ENCODE measurements at regions not wholly inside any gene's neighbourhood (a gene's known extent, or its start where the extent isn't known, plus 50 kb on each side); places are given as distances from the start of the nearest gene placed in this dataset.

DNA sequence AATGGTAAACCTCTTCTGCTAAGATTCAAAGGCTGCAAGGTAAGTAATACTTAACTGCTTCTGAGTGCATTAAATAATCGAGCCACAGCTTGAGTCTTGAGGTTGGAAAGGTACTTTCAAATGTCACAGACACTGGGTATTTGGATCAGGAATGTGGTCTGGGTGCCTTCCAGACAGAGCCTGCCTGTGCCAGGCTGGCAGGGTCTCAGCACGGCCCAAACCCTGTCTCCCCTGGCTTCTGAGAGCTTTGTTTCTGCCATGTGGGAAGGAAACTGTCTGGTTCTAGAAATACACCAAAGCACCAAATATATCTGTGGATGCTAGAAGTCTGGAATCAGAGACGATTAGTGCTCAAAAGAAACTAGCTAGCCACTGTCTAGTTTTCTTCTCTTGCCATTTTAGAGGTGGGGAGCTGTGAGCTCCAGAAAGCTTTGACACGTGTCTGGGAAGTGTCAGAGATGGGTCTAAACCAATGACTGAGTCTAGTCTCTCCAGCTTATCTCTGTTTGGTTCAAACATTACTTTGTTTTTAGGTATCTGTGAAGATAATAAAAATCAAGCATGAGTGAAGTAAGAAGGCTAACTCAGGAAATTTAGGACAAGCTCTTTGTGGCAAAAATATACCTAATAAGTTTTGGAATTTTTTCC lies 162.8 kb downstream of the CYP26A1 start:
- TF ChIP-seq, protein P1, sequence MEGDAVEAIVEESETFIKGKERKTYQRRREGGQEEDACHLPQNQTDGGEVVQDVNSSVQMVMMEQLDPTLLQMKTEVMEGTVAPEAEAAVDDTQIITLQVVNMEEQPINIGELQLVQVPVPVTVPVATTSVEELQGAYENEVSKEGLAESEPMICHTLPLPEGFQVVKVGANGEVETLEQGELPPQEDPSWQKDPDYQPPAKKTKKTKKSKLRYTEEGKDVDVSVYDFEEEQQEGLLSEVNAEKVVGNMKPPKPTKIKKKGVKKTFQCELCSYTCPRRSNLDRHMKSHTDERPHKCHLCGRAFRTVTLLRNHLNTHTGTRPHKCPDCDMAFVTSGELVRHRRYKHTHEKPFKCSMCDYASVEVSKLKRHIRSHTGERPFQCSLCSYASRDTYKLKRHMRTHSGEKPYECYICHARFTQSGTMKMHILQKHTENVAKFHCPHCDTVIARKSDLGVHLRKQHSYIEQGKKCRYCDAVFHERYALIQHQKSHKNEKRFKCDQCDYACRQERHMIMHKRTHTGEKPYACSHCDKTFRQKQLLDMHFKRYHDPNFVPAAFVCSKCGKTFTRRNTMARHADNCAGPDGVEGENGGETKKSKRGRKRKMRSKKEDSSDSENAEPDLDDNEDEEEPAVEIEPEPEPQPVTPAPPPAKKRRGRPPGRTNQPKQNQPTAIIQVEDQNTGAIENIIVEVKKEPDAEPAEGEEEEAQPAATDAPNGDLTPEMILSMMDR (IDR thresholded peaks at IDR 0.05; ENCODE audit: unreplicated experiment), result no peak
- no peaks in the 10 kb centered on the region for H3K36me3 Mint-ChIP-seq (ENCODE audit: insufficient read depth, unreplicated experiment)
- no peaks in the 10 kb centered on the region for H3K9me3 Mint-ChIP-seq (ENCODE audit: unreplicated experiment)
- BruUV-seq (replicated peaks), result no TSS peak
- no peak overlapping the region for H3K4me3 Mint-ChIP-seq (ENCODE audit: unreplicated experiment)
- no peaks in the 10 kb centered on the region for H3K4me1 Mint-ChIP-seq (ENCODE audit: insufficient read depth, unreplicated experiment)
- DNase-seq (ENCODE audit: unreplicated experiment), result no peak
- ChIA-PET POLR2A (interaction anchor here (1.4 kb wide), 1 partner anchor 40 kb away, joined by 5 read pairs; no protein-coding TSS in a partner anchor), CTCF (no interaction called here)
- H3K27ac Mint-ChIP-seq (ENCODE audit: low read depth, unreplicated experiment), result no peak overlapping the region
- intact Hi-C loops (cut with micrococcal nuclease), result no loop called here
- H3K27me3 Mint-ChIP-seq (ENCODE audit: insufficient read depth, unreplicated experiment), result no peaks in the 10 kb centered on the region

DNA sequence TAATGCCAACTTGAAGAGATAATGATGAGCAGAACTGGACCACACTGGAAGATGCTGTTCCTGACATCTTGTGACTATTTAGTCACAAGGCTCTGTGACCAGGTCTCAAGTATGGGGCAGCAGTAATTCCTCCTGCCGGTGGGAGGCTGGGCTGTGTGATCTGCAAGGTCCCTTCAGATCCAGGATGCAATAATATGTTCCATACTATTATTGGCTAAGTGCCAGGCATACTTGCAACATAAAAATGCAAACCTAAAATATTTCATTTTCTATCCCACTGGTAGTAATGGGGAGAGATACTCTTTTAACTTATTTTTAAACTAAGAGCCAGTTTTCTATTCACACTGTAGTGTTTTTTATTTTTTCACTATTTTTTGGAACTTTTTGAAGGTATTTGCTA lies 171.5 kb downstream of the CYP26A1 start:
- H3K27ac Mint-ChIP-seq (ENCODE audit: low read depth, unreplicated experiment), result no peak overlapping the region
- H3K4me1 Mint-ChIP-seq (ENCODE audit: insufficient read depth, unreplicated experiment), result no peaks in the 10 kb centered on the region
- H3K36me3 Mint-ChIP-seq (ENCODE audit: insufficient read depth, unreplicated experiment), result no peaks in the 10 kb centered on the region
- intact Hi-C loops (cut with micrococcal nuclease), result no loop called here
- DNase-seq (ENCODE audit: unreplicated experiment), result peak; percentile 7
- ChIA-PET CTCF (interaction anchor here (0.5 to 1.0 kb wide), 2 partner anchors 22 to 165 kb away, joined by 3 to 5 read pairs; no protein-coding TSS in a partner anchor), POLR2A (interaction anchor here (0.6 kb wide), 1 partner anchor 312 kb away, joined by 5 read pairs; no protein-coding TSS in a partner anchor)
- no peaks in the 10 kb centered on the region for H3K9me3 Mint-ChIP-seq (ENCODE audit: unreplicated experiment)
- no peaks in the 10 kb centered on the region for H3K27me3 Mint-ChIP-seq (ENCODE audit: insufficient read depth, unreplicated experiment)
- H3K4me3 Mint-ChIP-seq (ENCODE audit: unreplicated experiment), result no peak overlapping the region
- TF ChIP-seq, protein P1 (IDR thresholded peaks at IDR 0.05; ENCODE audit: unreplicated experiment), result no peak
- BruUV-seq (replicated peaks), result no TSS peak

DNA sequence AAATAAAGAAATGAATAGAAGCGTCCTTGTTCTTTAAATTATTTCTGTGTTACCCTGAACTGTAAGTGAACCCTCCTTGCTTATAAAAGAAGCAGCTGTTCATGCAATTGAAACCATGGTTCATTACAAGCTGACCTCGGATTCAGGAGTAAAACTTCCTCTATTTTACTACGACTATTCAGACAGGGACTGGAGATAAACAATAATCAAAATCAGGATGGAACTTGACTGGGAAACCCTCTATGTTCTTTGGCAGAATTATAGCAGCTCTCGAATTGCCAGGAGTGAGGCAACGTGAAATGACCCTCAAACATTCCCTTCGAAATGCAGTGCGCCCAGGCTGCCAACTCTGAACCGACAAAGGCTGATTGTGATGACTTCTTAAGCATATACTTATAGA lies 172.1 kb downstream of the CYP26A1 start:
- no peaks in the 10 kb centered on the region for H3K36me3 Mint-ChIP-seq (ENCODE audit: insufficient read depth, unreplicated experiment)
- no peak overlapping the region for H3K27ac Mint-ChIP-seq (ENCODE audit: low read depth, unreplicated experiment)
- no TSS peak for BruUV-seq (replicated peaks)
- TF ChIP-seq, protein P1 (IDR thresholded peaks at IDR 0.05; ENCODE audit: unreplicated experiment), result no peak
- H3K27me3 Mint-ChIP-seq (ENCODE audit: insufficient read depth, unreplicated experiment), result no peaks in the 10 kb centered on the region
- no peaks in the 10 kb centered on the region for H3K9me3 Mint-ChIP-seq (ENCODE audit: unreplicated experiment)
- H3K4me1 Mint-ChIP-seq (ENCODE audit: insufficient read depth, unreplicated experiment), result no peaks in the 10 kb centered on the region
- no peak overlapping the region for H3K4me3 Mint-ChIP-seq (ENCODE audit: unreplicated experiment)
- no peak for DNase-seq (ENCODE audit: unreplicated experiment)
- intact Hi-C loops (cut with micrococcal nuclease), result no loop called here
- CTCF ChIA-PET, result interaction anchor here (0.5 kb wide), 1 partner anchor 165 kb away, joined by 3 read pairs; no protein-coding TSS in a partner anchor
- POLR2A ChIA-PET, result interaction anchor here (0.6 kb wide), 1 partner anchor 311 kb away, joined by 5 read pairs; no protein-coding TSS in a partner anchor

DNA sequence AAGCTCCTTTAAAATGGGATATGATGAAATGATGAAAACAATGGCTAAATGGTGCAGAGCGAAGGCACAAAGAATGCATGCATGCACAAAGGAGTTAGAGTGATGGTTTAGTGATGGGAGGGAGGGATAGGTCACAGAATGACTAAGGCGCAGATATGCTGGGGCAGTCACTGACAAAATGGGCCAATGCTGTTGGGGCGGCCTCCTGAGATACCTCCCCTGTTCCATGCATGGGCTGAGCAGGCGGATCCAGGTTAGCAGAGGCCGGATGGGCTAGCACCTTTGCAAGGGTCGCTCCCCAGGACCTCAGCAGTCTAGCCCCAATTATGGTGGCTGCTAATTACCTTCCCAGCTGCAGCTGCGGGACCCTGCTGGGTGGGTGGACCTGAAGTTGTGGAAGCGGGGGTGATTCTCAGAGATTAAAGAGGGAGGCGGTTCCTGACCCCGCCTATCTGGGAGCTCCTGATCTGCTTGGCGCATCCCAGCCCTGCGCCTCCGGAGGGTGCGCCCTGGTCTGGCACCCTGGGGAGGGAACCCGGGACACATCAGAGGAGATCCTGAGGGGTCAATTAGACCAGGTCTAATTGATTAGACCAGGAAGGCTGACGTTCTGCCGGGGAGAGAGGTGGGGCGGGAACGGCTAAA lies 175.0 kb downstream of the CYP26A1 start:
- H3K9me3 Mint-ChIP-seq (ENCODE audit: unreplicated experiment), result no peaks in the 10 kb centered on the region
- H3K4me1 Mint-ChIP-seq (ENCODE audit: insufficient read depth, unreplicated experiment), result no peaks in the 10 kb centered on the region
- no peaks in the 10 kb centered on the region for H3K36me3 Mint-ChIP-seq (ENCODE audit: insufficient read depth, unreplicated experiment)
- H3K27ac Mint-ChIP-seq (ENCODE audit: low read depth, unreplicated experiment), result no peak overlapping the region
- CTCF ChIA-PET, result interaction anchor here (0.6 to 1.0 kb wide), 3 partner anchors 35 to 170 kb away, joined by 3 to 4 read pairs (median 3); no protein-coding TSS in a partner anchor
- POLR2A ChIA-PET, result no interaction called here
- H3K4me3 Mint-ChIP-seq (ENCODE audit: unreplicated experiment), result no peak overlapping the region
- BruUV-seq (replicated peaks), result no TSS peak
- TF ChIP-seq, protein P1 (IDR thresholded peaks at IDR 0.05; ENCODE audit: unreplicated experiment), result no peak
- no peak for DNase-seq (ENCODE audit: unreplicated experiment)
- no peaks in the 10 kb centered on the region for H3K27me3 Mint-ChIP-seq (ENCODE audit: insufficient read depth, unreplicated experiment)
- intact Hi-C loops (cut with micrococcal nuclease), result no loop called here

All from MCF 10A (cell line).